GM18868 (cell line): ENCODE measurements at regions not wholly inside any gene's neighbourhood (a gene's known extent, or its start where the extent isn't known, plus 50 kb on each side); places are given as distances from the start of the nearest gene placed in this dataset.
"Not testable (repeated sequence)": the region's sequence is repeated elsewhere in the genome, so short reads cannot be mapped to it uniquely, and the experiment has no call there.

Source experiments
- ATAC-seq: cut with Tn5 transposase; IDR thresholded peaks from one replicate; pipeline ENCODE4 v1.9.1; 2021; ENCODE audit warnings: mild to moderate bottlenecking, moderate library complexity; ENCODE audit not compliant: unreplicated experiment

DNA sequence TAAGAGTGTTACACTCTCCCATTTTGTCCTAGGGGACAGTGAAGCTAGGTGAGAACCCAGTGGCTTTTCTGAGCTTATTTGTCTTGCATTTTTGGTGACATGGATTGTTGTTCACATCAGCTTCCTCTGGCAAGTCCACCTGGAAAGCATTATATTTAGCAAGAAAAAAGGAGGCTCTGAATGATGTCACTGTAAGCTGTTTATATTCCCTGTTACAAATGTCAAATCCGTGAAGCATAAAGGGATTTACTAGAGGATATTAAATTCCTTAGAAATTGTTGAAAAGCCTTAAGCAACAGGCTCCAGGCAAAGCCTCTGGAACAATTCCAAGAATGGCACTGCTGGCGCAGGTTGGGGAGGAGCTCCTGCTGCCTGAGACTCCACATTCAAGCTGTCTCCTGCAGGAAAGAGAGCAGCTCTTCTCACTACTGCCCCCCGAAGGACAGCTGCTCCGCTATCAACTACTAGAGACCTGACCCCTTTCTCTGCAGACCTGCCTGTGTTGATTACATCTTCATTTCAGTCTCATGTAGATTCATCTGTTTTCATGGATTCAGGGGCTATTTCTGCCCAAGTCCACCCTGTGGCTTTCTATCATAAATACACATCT lies 295.4 kb downstream of the RPIA start:
- ATAC-seq: not testable (repeated sequence)

DNA sequence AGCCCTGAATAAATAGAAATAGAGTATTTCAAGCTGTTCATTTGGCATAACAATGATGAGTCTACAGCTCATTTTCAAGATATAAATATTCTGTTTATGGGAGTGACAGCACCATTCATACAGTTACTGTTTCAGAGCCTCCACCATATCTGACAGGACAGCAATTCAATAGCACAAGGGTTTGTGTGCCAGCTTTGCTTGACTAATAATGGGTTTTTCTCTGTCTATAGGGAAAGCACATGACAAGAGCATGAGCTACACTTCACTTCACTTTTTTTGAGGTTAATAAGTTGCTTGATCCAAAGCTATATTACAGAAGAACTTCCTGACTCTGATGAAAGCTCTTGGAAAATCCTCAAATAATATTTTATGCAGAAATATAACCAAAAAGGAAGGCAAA lies 297.1 kb downstream of the RPIA start:
- ATAC-seq: not testable (repeated sequence)

DNA sequence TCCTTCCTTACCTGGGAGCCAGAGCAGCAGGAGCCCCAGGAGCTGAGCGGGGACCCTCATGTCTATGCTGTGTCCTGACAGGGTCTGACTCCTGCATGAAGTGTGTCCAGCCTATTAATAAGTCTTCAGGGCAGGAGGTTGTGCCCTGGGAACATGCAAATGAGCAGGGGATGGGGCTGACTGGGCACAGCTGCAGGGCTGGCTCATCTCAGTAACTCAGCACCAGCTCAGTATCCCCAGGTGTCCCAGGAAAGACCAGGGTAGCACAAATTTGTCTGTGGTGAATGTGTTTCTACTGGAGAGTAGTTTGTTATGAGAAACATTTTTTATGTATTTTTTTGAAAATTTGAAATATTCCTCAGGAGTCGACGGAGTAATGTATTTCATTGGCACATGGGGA lies 301.3 kb downstream of the RPIA start:
- not testable (repeated sequence) for ATAC-seq

GRCh38 chr2:88994856-88995255 lies 303.4 kb downstream of the RPIA start:
- ATAC-seq: not testable (repeated sequence)

- not testable (repeated sequence) for ATAC-seq
Measured at GRCh38 chr2:88996588-88996987, 305.1 kb downstream of the RPIA start.

DNA sequence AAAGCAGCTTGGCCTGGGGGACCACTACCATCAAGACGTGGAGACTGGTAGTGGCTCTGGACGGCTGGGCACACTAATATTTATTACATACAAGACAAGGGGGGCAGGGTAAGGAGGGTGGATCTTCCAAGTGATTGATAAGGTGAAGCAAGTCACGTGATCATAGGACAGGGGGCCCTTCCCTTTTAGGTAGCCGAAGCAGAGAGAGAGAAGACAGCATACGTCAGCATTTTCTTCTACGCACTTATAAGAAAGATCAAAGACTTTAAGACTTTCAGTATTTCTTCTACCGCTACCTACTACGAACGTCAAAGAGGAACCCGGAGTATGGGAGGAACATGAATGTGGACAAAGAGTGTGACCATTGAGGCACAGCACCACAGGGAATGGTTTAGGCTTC lies 307.9 kb downstream of the RPIA start:
- ATAC-seq: no peak

GRCh38 chr2:89000235-89000634 lies 308.8 kb downstream of the RPIA start:
- no peak for ATAC-seq

DNA sequence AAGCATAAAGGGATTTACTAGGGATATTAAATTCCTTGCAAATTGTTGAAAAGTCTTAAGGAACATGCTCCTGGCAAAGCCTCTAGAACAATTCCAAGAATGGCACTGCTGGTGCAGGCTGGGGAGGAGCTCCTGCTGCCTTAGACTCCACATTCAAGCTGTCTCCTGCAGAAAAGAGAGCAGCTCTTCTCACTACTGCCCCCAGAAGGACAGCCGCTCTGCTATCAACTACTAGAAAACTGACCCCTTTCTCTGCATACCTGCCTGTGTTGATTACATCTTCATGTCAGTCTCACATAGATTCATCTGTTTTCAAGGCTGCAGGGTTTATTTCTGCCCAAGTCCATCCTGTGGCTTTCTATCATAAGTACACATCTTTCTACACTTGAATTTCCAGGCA lies 312.8 kb downstream of the RPIA start:
- ATAC-seq: not testable (repeated sequence)

GRCh38 chr2:89020566-89020965 lies 329.1 kb downstream of the RPIA start:
- not testable (repeated sequence) for ATAC-seq

DNA sequence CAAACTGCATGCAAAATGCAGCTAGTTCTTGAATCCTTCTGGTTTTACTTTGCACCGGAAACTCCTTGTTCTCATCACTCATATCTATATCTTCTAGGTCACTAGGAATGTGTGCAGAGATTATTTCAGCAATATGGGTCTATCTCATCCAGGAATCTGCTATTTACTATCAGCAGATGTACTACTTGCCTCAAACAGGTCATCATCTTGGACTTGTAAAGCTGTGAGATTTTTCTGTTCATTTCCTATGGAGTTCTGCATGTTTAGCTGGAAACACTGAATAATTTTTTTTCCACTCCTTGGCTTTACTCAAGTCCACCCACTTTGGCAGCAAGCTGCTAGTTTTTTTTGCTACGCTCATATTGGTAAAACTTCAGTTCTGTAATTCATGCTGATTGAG lies 334.8 kb downstream of the RPIA start:
- ATAC-seq: not testable (repeated sequence)

DNA sequence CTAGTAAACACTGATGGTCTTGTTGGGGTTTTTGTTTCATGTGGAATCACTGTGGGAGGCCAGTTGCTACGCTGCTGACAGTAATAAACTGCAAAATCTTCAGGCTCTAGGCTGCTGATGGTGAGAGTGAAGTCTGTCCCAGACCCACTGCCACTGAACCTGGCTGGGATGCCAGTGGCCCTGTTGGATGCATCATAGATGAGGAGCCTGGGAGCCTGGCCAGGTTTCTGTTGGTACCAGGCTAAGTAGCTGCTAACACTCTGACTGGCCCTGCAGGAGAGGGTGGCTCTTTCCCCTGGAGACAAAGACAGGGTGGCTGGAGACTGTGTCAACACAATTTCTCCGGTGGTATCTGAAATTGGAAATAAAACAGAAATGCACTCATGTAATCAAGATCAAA lies 335.6 kb downstream of the RPIA start:
- ATAC-seq: not testable (repeated sequence)

GRCh38 chr2:89027536-89027935 lies 336.1 kb downstream of the RPIA start:
- ATAC-seq: not testable (repeated sequence)

- ATAC-seq: not testable (repeated sequence)
Measured at GRCh38 chr2:89029257-89029656, 337.8 kb downstream of the RPIA start.

DNA sequence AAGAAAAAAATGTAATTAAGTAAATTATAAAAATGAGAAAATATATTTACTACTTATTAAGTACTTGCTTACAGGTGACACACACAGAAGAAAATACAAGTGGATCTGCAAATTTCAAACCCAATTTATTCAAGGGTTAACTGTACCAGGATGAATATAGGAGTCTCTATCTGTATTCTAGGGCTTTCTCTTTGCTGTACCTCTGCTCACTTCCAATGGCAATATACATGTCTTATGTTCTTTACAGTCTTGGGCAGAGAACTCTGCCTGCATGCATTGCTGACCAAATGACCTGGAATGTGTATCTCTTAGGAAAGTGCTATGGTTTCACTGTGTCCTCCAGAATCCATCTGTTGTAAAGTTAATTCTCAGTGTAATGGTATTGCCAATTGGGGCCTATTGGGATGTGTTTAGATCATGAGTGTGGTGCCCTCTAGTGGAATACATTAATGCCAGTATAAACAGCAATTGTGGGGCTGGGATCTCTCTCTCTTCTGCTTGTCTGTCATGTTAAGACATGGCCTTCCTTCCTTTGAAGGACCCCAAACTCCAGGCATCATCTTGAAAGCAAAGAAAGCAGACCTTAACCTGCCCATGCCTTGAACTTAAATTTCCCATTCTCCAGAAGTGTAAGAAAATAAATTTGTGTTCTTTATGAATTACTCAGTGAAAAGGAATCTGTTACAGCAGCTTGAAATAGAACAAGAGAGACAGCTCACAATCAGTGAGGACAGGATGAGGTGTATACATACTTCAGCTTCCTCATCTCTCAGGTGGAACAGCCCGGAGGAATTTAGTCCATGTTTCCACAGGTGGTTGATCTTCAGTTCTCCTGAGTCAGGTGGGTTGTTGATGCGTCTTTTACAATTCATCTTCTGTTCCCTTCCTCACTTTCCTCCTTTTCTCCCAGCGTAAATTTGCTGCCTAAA lies 356.9 kb downstream of the RPIA start:
- ATAC-seq: not testable (repeated sequence)

DNA sequence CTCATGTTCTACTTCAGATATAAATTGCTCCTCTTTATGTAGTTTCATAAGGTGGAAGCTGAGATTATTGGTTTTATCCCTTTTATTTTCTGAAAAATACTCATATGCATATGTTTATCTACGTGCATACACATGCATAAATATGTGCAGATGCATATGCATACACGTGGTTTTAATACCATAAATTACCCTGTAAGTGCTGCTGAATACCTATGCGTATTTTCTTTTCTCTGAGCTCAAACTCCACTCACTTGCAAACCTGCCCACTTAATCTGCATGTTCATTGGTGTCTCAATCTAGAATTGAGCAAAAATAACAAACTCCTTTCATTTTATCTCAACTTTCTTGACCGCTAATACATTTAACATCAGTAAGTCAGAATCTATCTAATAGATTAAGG lies 367.1 kb downstream of the RPIA start:
- not testable (repeated sequence) for ATAC-seq

GRCh38 chr2:89061174-89061573 lies 369.7 kb downstream of the RPIA start:
- ATAC-seq: not testable (repeated sequence)

- ATAC-seq: not testable (repeated sequence)
Measured at GRCh38 chr2:89076771-89077170, 385.3 kb downstream of the RPIA start.

GRCh38 chr2:89092911-89093310 lies 401.4 kb downstream of the RPIA start:
- ATAC-seq: not testable (repeated sequence)

DNA sequence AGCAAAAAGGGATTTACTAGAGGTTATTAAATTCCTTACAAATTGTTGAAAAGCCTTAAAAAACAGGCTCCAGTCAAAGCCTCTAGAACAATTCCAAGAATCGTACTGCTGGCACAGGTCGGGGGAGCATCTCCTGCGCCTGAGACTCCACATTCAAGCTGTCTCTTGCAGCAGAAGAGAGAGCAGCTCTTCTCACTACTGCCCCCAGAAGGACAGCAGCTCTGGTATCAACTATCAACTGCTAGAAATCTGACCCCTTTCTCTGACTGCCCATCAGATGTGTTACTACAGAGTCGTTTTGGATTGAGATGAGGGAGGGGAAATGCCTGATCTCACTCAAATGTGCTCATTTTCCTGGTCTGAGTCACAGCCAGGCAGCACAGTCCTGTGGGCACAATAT lies 403.6 kb downstream of the RPIA start:
- ATAC-seq: not testable (repeated sequence)

- not testable (repeated sequence) for ATAC-seq
Measured at GRCh38 chr2:89102587-89102986, 411.1 kb downstream of the RPIA start.

- peak; percentile 72 for ATAC-seq
Measured at GRCh38 chr2:89106369-89107019, 415.0 kb downstream of the RPIA start.
